ENCODE measurements at regions not wholly inside any gene's neighbourhood (a gene's known extent, or its start where the extent isn't known, plus 50 kb on each side); places are given as distances from the start of the nearest gene placed in this dataset.

- H3K27ac ChIP-seq (ENCODE audit: extremely low read depth, low read depth, low read length), result no peak overlapping the region
- CTCF ChIA-PET, result interaction anchor here (0.7 kb wide), 1 partner anchor 322 kb away, joined by 3 read pairs; no protein-coding TSS in a partner anchor
- H3K4me1 ChIP-seq (ENCODE audit: control insufficient read depth, insufficient read depth, low read length), result peaks cover 11% of the 10 kb centered on the region
- H3K9me3 ChIP-seq (ENCODE audit: control insufficient read depth, insufficient read depth, low read depth, low read length), result no peaks in the 10 kb centered on the region
- H3K4me3 ChIP-seq (ENCODE audit: low read depth, low read length), result no peak overlapping the region
- no peaks in the 10 kb centered on the region for H3K36me3 ChIP-seq (ENCODE audit: control insufficient read depth in 2 of 2, insufficient read depth in 1 of 2, low read length in 2 of 2)
- TF ChIP-seq ZNF624 (tag by site-specific recombination; IDR thresholded peaks at IDR 0.05), result no peak
- TF ChIP-seq ZFP69B (tag by site-specific recombination; IDR thresholded peaks at IDR 0.05), result no peak
- TF ChIP-seq, protein P1, sequence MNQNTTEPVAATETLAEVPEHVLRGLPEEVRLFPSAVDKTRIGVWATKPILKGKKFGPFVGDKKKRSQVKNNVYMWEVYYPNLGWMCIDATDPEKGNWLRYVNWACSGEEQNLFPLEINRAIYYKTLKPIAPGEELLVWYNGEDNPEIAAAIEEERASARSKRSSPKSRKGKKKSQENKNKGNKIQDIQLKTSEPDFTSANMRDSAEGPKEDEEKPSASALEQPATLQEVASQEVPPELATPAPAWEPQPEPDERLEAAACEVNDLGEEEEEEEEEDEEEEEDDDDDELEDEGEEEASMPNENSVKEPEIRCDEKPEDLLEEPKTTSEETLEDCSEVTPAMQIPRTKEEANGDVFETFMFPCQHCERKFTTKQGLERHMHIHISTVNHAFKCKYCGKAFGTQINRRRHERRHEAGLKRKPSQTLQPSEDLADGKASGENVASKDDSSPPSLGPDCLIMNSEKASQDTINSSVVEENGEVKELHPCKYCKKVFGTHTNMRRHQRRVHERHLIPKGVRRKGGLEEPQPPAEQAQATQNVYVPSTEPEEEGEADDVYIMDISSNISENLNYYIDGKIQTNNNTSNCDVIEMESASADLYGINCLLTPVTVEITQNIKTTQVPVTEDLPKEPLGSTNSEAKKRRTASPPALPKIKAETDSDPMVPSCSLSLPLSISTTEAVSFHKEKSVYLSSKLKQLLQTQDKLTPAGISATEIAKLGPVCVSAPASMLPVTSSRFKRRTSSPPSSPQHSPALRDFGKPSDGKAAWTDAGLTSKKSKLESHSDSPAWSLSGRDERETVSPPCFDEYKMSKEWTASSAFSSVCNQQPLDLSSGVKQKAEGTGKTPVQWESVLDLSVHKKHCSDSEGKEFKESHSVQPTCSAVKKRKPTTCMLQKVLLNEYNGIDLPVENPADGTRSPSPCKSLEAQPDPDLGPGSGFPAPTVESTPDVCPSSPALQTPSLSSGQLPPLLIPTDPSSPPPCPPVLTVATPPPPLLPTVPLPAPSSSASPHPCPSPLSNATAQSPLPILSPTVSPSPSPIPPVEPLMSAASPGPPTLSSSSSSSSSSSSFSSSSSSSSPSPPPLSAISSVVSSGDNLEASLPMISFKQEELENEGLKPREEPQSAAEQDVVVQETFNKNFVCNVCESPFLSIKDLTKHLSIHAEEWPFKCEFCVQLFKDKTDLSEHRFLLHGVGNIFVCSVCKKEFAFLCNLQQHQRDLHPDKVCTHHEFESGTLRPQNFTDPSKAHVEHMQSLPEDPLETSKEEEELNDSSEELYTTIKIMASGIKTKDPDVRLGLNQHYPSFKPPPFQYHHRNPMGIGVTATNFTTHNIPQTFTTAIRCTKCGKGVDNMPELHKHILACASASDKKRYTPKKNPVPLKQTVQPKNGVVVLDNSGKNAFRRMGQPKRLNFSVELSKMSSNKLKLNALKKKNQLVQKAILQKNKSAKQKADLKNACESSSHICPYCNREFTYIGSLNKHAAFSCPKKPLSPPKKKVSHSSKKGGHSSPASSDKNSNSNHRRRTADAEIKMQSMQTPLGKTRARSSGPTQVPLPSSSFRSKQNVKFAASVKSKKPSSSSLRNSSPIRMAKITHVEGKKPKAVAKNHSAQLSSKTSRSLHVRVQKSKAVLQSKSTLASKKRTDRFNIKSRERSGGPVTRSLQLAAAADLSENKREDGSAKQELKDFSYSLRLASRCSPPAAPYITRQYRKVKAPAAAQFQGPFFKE (tag by site-specific recombination; IDR thresholded peaks at IDR 0.05; ENCODE audit: borderline replicate concordance), result no peak
- no peak for TF ChIP-seq ZNF747 (tag by site-specific recombination; IDR thresholded peaks at IDR 0.05)
- no peak for TF ChIP-seq ZNF184 (tag by site-specific recombination; IDR thresholded peaks at IDR 0.05)
- TF ChIP-seq ZNF433 (tag by site-specific recombination; IDR thresholded peaks at IDR 0.05; ENCODE audit: low read depth), result no peak
- TF ChIP-seq ZNF629 (tag by site-specific recombination; IDR thresholded peaks at IDR 0.05), result no peak
- no peak for TF ChIP-seq ZNF610 (tag by site-specific recombination; IDR thresholded peaks at IDR 0.05; ENCODE audit: borderline replicate concordance)
- TF ChIP-seq ZNF404 (tag by site-specific recombination; IDR thresholded peaks at IDR 0.05), result no peak
- POLR2A ChIA-PET, result no interaction called here
Observed at GRCh38 chr10:88116481-88116880, 253.1 kb downstream of the PTEN start.

GRCh38 chr10:88116971-88117626, 253.7 kb downstream of the PTEN start:
- H3K27ac ChIP-seq (ENCODE audit: extremely low read depth, low read depth, low read length), result no peak overlapping the region
- TF ChIP-seq ZBTB48 (tag by site-specific recombination; IDR thresholded peaks at IDR 0.05) (no peak), ZIC2 (tag by site-specific recombination; IDR thresholded peaks at IDR 0.05) (0 out of 2 replicates have a peak, but pooled peaks have one; percentile 1)
- TF ChIP-seq, protein P2, sequence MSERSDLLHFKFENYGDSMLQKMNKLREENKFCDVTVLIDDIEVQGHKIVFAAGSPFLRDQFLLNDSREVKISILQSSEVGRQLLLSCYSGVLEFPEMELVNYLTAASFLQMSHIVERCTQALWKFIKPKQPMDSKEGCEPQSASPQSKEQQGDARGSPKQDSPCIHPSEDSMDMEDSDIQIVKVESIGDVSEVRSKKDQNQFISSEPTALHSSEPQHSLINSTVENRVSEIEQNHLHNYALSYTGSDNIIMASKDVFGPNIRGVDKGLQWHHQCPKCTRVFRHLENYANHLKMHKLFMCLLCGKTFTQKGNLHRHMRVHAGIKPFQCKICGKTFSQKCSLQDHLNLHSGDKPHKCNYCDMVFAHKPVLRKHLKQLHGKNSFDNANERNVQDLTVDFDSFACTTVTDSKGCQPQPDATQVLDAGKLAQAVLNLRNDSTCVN (tag by site-specific recombination; optimal IDR thresholded peaks at IDR 0.05), result no peak
- no peaks in the 10 kb centered on the region for H3K9me3 ChIP-seq (ENCODE audit: control insufficient read depth, insufficient read depth, low read depth, low read length)
- peaks cover 11% of the 10 kb centered on the region for H3K4me1 ChIP-seq (ENCODE audit: control insufficient read depth, insufficient read depth, low read length)
- H3K36me3 ChIP-seq (ENCODE audit: control insufficient read depth in 2 of 2, insufficient read depth in 1 of 2, low read length in 2 of 2), result no peaks in the 10 kb centered on the region
- ChIA-PET CTCF (interaction anchor here (0.7 to 1.6 kb wide), 3 partner anchors 11 to 272 kb away, joined by 3 to 6 read pairs (median 4); no protein-coding TSS in a partner anchor), POLR2A (no interaction called here)
- no peak overlapping the region for H3K4me3 ChIP-seq (ENCODE audit: low read depth, low read length)

GRCh38 chr10:88117869-88118632, 254.6 kb downstream of the PTEN start:
- CTCF ChIA-PET, result interaction anchor here (0.7 to 1.6 kb wide), 5 partner anchors 10 to 271 kb away, joined by 3 to 6 read pairs (median 4); no protein-coding TSS in a partner anchor
- no peak overlapping the region for H3K27ac ChIP-seq (ENCODE audit: extremely low read depth, low read depth, low read length)
- no peak for TF ChIP-seq ZNF645 (tag by site-specific recombination; IDR thresholded peaks at IDR 0.05)
- no peak for TF ChIP-seq ZNF132 (tag by site-specific recombination; IDR thresholded peaks at IDR 0.05; ENCODE audit: borderline replicate concordance)
- peak; percentile 77 for TF ChIP-seq ZNF664 (tag by site-specific recombination; IDR thresholded peaks at IDR 0.05)
- no peak for TF ChIP-seq ZEB2 (tag by site-specific recombination; IDR thresholded peaks at IDR 0.05)
- no peak for TF ChIP-seq ZNF239 (tag by site-specific recombination; IDR thresholded peaks at IDR 0.05)
- TF ChIP-seq FEZF1 (tag by site-specific recombination; IDR thresholded peaks at IDR 0.05), result no peak
- no peak for TF ChIP-seq ZNF626 (tag by site-specific recombination; IDR thresholded peaks at IDR 0.05)
- no peak for TF ChIP-seq IKZF3 (tag by site-specific recombination; IDR thresholded peaks at IDR 0.05)
- TF ChIP-seq SETDB1 (IDR thresholded peaks at IDR 0.05; ENCODE audit: insufficient read length, low read length), result no peak
- TF ChIP-seq MZF1 (tag by site-specific recombination; IDR thresholded peaks at IDR 0.05; ENCODE audit: borderline replicate concordance), result peak; percentile 60; the same call in 1 of the 2 replicates
- TF ChIP-seq ZNF174 (tag by site-specific recombination; IDR thresholded peaks at IDR 0.05), result no peak

More at GRCh38 chr10:88117869-88118632, 254.6 kb downstream of the PTEN start:
- Histone ChIP-seq H3K4me3 (ENCODE audit: low read depth, low read length) (no peak overlapping the region), H3K9me3 (ENCODE audit: control insufficient read depth, insufficient read depth, low read depth, low read length) (no peaks in the 10 kb centered on the region), H3K4me1 (ENCODE audit: control insufficient read depth, insufficient read depth, low read length) (peaks cover 11% of the 10 kb centered on the region), H3K36me3 (ENCODE audit: control insufficient read depth in 2 of 2, insufficient read depth in 1 of 2, low read length in 2 of 2) (no peaks in the 10 kb centered on the region)
- POLR2A ChIA-PET, result no interaction called here
